ENCODE measurements at regions not wholly inside any gene's neighbourhood (a gene's known extent, or its start where the extent isn't known, plus 50 kb on each side); places are given as distances from the start of the nearest gene placed in this dataset.

DNA sequence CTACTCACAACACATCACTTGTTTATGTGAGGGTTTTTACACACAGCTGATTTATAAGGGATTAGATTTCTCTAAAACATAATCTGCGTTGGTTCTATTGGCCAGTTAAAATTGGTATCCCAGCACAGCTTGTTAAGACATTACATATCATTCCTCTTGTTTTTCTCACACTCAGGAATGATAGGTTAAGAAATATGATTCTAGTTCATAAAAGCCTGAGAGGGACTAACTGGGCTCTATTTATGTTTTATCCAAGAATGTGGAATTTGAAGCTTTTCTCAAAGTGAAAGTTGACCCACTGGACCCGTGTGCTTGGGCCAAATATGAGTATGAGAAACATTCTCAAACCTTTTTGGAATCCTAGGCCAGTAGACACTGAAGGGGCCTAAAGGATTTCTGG is 117.3 kb downstream of the TMEM170B start:
- H3K27ac Mint-ChIP-seq: no peak overlapping the region
- H3K9ac ChIP-seq (ENCODE audit: extremely low read depth, insufficient read length, low read length): no peak overlapping the region
- DNase-seq: no peak

More for the DNA sequence above, 117.3 kb downstream of the TMEM170B start:
- no peak overlapping the region for H3K14ac ChIP-seq (ENCODE audit: insufficient read depth, low read length)
- peaks cover 46 to 59% of the 10 kb centered on the region in 2 experiments for H3K4me1 Mint-ChIP-seq
- H3K36me3 Mint-ChIP-seq (ENCODE audit: insufficient read depth in 1 of 3, low read depth in 3 of 3): peaks cover 0 to 5% (median 2%) of the 10 kb centered on the region in 3 experiments; a peak in 3 of 7 replicates
- no peaks in the 10 kb centered on the region for H3K79me1 ChIP-seq (ENCODE audit: insufficient read depth, low read depth, low read length, poor library complexity, severe bottlenecking)
- H2BK12ac ChIP-seq (ENCODE audit: insufficient read length, low read depth, low read length): no peak overlapping the region
- TF ChIP-seq, protein P1, sequence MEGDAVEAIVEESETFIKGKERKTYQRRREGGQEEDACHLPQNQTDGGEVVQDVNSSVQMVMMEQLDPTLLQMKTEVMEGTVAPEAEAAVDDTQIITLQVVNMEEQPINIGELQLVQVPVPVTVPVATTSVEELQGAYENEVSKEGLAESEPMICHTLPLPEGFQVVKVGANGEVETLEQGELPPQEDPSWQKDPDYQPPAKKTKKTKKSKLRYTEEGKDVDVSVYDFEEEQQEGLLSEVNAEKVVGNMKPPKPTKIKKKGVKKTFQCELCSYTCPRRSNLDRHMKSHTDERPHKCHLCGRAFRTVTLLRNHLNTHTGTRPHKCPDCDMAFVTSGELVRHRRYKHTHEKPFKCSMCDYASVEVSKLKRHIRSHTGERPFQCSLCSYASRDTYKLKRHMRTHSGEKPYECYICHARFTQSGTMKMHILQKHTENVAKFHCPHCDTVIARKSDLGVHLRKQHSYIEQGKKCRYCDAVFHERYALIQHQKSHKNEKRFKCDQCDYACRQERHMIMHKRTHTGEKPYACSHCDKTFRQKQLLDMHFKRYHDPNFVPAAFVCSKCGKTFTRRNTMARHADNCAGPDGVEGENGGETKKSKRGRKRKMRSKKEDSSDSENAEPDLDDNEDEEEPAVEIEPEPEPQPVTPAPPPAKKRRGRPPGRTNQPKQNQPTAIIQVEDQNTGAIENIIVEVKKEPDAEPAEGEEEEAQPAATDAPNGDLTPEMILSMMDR (conservative IDR thresholded peaks at IDR 0.05): no peak
- H3K4me2 ChIP-seq (ENCODE audit: insufficient read depth, insufficient read length, low read length): no peak overlapping the region
- no peak overlapping the region for H2AFZ ChIP-seq (ENCODE audit: low read length)
- peaks cover 17% of the 10 kb centered on the region; the same call in 1 of the 2 replicates for H3K4me1 ChIP-seq (ENCODE audit: insufficient read depth, low read length)
- no peak overlapping the region for H2BK5ac ChIP-seq (ENCODE audit: insufficient read length, low read length)
- no peak overlapping the region for H2BK20ac ChIP-seq (ENCODE audit: low read depth, low read length, poor library complexity, severe bottlenecking)
- H3K23me2 ChIP-seq (ENCODE audit: insufficient read length, low read depth, low read length, poor library complexity, severe bottlenecking): no peaks in the 10 kb centered on the region
- no peaks in the 10 kb centered on the region for H3K79me2 ChIP-seq (ENCODE audit: insufficient read depth, low read length)
- no peak overlapping the region for H2AK5ac ChIP-seq (ENCODE audit: insufficient read length, low read length)
- no peak overlapping the region for H2BK15ac ChIP-seq (ENCODE audit: low read depth, low read length)
- H4K20me1 ChIP-seq (ENCODE audit: control insufficient read depth, insufficient read depth, insufficient read length): no peaks in the 10 kb centered on the region
- H3K4ac ChIP-seq (ENCODE audit: low read depth, low read length): no peak overlapping the region
- no CpG with 5 or more reads among the region's 2 CpGs for WGBS (ENCODE audit: extremely low coverage, insufficient read length, low lambda C conversion rate)
- no peak overlapping the region for H4K8ac ChIP-seq (replicated peaks; ENCODE audit: insufficient read length, low read depth, low read length)
- H3K27ac ChIP-seq (ENCODE audit: insufficient read length, low read depth, low read length): no peak overlapping the region
- H3K23ac ChIP-seq (ENCODE audit: insufficient read length, low read depth, low read length): no peak overlapping the region
- no peak overlapping the region for H4K5ac ChIP-seq (ENCODE audit: insufficient read length, low read depth, low read length)
- H4K91ac ChIP-seq (ENCODE audit: insufficient read length, low read depth, low read length): no peak overlapping the region
- no peaks in the 10 kb centered on the region for H3K9me3 ChIP-seq (ENCODE audit: control insufficient read depth, low read depth, low read length)
- no peak overlapping the region for H3K56ac ChIP-seq (ENCODE audit: insufficient read length, low read depth, low read length)
- no peak overlapping the region for H3K4me3 Mint-ChIP-seq
- no peak overlapping the region for H2BK120ac ChIP-seq (ENCODE audit: low read depth, low read length, poor library complexity, severe bottlenecking)
- H3K27me3 ChIP-seq (ENCODE audit: insufficient read depth, low read length): no peaks in the 10 kb centered on the region
- no peak overlapping the region for H3K18ac ChIP-seq (ENCODE audit: insufficient read length, low read depth, low read length)
- H3T11ph ChIP-seq (ENCODE audit: low read length): no peak overlapping the region
- peaks cover 3% of the 10 kb centered on the region; the same call in 1 of the 2 replicates for H3K27me3 Mint-ChIP-seq (ENCODE audit: low read depth)
- H3K9me3 Mint-ChIP-seq: no peaks in the 10 kb centered on the region
